ENCODE measurements at regions not wholly inside any gene's neighbourhood (a gene's known extent, or its start where the extent isn't known, plus 50 kb on each side); places are given as distances from the start of the nearest gene placed in this dataset.

- WGBS: 27% methylated on average over 4 of the region's 4 CpGs
- Histone ChIP-seq H3K36me3 (ENCODE audit: control insufficient read depth in 4 of 4, insufficient read depth in 3 of 4, low read depth in 1 of 4, low read length in 3 of 4) (no peaks in the 10 kb centered on the region), H3K4me1 (ENCODE audit: control insufficient read depth in 4 of 4, insufficient read depth in 4 of 4, low read length in 3 of 4) (no peaks in the 10 kb centered on the region), H3K27ac (ENCODE audit: low read depth in 1 of 2, low read length in 2 of 2) (no peak overlapping the region), H3K4me3 (ENCODE audit: low read depth in 1 of 3, low read length in 3 of 3) (no peak overlapping the region), H3K9ac (ENCODE audit: low read depth in 1 of 2, low read length in 2 of 2) (no peak overlapping the region), H3K9me3 (ENCODE audit: control insufficient read depth in 4 of 4, low read length in 3 of 4) (no peaks in the 10 kb centered on the region), H3K27me3 (ENCODE audit: control insufficient read depth in 4 of 4, insufficient read depth in 4 of 4, low read length in 3 of 4) (no peaks in the 10 kb centered on the region)
- DNase-seq (ENCODE audit: low spot score): no peak
- TF ChIP-seq RAD21 (IDR thresholded peaks at IDR 0.05): no peak
- TF ChIP-seq, protein P1, sequence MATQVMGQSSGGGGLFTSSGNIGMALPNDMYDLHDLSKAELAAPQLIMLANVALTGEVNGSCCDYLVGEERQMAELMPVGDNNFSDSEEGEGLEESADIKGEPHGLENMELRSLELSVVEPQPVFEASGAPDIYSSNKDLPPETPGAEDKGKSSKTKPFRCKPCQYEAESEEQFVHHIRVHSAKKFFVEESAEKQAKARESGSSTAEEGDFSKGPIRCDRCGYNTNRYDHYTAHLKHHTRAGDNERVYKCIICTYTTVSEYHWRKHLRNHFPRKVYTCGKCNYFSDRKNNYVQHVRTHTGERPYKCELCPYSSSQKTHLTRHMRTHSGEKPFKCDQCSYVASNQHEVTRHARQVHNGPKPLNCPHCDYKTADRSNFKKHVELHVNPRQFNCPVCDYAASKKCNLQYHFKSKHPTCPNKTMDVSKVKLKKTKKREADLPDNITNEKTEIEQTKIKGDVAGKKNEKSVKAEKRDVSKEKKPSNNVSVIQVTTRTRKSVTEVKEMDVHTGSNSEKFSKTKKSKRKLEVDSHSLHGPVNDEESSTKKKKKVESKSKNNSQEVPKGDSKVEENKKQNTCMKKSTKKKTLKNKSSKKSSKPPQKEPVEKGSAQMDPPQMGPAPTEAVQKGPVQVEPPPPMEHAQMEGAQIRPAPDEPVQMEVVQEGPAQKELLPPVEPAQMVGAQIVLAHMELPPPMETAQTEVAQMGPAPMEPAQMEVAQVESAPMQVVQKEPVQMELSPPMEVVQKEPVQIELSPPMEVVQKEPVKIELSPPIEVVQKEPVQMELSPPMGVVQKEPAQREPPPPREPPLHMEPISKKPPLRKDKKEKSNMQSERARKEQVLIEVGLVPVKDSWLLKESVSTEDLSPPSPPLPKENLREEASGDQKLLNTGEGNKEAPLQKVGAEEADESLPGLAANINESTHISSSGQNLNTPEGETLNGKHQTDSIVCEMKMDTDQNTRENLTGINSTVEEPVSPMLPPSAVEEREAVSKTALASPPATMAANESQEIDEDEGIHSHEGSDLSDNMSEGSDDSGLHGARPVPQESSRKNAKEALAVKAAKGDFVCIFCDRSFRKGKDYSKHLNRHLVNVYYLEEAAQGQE (IDR thresholded peaks at IDR 0.05): no peak
- TF ChIP-seq GABPA (IDR thresholded peaks at IDR 0.05 in 1 of 2, conservative IDR thresholded peaks at IDR 0.05 in 1 of 2): no peak
- TF ChIP-seq, protein P2, sequence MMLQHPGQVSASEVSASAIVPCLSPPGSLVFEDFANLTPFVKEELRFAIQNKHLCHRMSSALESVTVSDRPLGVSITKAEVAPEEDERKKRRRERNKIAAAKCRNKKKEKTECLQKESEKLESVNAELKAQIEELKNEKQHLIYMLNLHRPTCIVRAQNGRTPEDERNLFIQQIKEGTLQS (IDR thresholded peaks at IDR 0.05): no peak
- TF ChIP-seq JUND (IDR thresholded peaks at IDR 0.05): no peak
- TF ChIP-seq SP1 (IDR thresholded peaks at IDR 0.05): no peak
- TF ChIP-seq, protein P3, sequence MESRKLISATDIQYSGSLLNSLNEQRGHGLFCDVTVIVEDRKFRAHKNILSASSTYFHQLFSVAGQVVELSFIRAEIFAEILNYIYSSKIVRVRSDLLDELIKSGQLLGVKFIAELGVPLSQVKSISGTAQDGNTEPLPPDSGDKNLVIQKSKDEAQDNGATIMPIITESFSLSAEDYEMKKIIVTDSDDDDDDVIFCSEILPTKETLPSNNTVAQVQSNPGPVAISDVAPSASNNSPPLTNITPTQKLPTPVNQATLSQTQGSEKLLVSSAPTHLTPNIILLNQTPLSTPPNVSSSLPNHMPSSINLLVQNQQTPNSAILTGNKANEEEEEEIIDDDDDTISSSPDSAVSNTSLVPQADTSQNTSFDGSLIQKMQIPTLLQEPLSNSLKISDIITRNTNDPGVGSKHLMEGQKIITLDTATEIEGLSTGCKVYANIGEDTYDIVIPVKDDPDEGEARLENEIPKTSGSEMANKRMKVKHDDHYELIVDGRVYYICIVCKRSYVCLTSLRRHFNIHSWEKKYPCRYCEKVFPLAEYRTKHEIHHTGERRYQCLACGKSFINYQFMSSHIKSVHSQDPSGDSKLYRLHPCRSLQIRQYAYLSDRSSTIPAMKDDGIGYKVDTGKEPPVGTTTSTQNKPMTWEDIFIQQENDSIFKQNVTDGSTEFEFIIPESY (IDR thresholded peaks at IDR 0.05): no peak
- TF ChIP-seq CTCF (IDR thresholded peaks at IDR 0.05; ENCODE audit: low read depth, low read length, missing input control): no peak
- TF ChIP-seq YY1 (IDR thresholded peaks at IDR 0.05): no peak
- TF ChIP-seq NR2F2 (IDR thresholded peaks at IDR 0.05): no peak
- no peak for TF ChIP-seq HNF4G (IDR thresholded peaks at IDR 0.05)
- no peak for TF ChIP-seq TAF1 (conservative IDR thresholded peaks at IDR 0.05)
- no peak for TF ChIP-seq FOXA2 (IDR thresholded peaks at IDR 0.05)
- TF ChIP-seq EGR1 (IDR thresholded peaks at IDR 0.05; ENCODE audit: low read depth in 2 of 2): no peak
- no peak for TF ChIP-seq FOXA1 (IDR thresholded peaks at IDR 0.05)
- TF ChIP-seq MAX (IDR thresholded peaks at IDR 0.05): no peak
- no peak for TF ChIP-seq HNF4A (conservative IDR thresholded peaks at IDR 0.05)
- no peak for TF ChIP-seq RXRA (IDR thresholded peaks at IDR 0.05)
Measured at GRCh38 chr11:80632691-80633090, 1191.9 kb upstream of the TENM4 start.

Data from liver (tissue), 8 donors.